Right cardiac atrium (tissue), 5 donors: ENCODE measurements at regions not wholly inside any gene's neighbourhood (a gene's known extent, or its start where the extent isn't known, plus 50 kb on each side); places are given as distances from the start of the nearest gene placed in this dataset.

Experiments
- ATAC-seq, 2 donors: fragments of 200-7000 bp; cut with Tn5 transposase; one replicate each; pipeline versions ENCODE4 v1.8.0 to v1.9.1; 2020; ENCODE audit warnings: moderate library complexity in 2 of 2, mild to moderate bottlenecking in 1 of 2
- DNase-seq, 3 donors: peaks; one replicate each; pipeline ENCODE4 v3.0.0-alpha.2; 2020
- H3K27ac ChIP-seq: one replicate; pipeline ENCODE4 v1.5.1; 2013; ENCODE audit warnings: mild to moderate bottlenecking, low read length, control low read depth, moderate library complexity
- H3K27me3 ChIP-seq: one replicate; pipeline ENCODE4 v1.6.1; 2013; ENCODE audit not compliant: control insufficient read depth, insufficient read depth
- H3K4me1 ChIP-seq: one replicate; pipeline ENCODE4 v1.6.1; 2013; ENCODE audit warnings: low read length; ENCODE audit not compliant: control insufficient read depth, insufficient read depth
- H3K4me3 ChIP-seq: one replicate; pipeline ENCODE4 v1.5.1; 2013; ENCODE audit warnings: low read length, control low read depth
- H3K9me3 ChIP-seq: one replicate; pipeline ENCODE4 v1.6.1; 2013; ENCODE audit warnings: low read length; ENCODE audit not compliant: control insufficient read depth
- WGBS: extraction: QIAGEN DNeasy Blood & Tissue Kit; methylation state at CpG from one replicate; pipeline ENCODE4 v1.1.7; 2013; 5-methylcytosine and 5-hydroxymethylcytosine counted together
- intact Hi-C, 4 donors: fragments of 100-400 bp; cut with DNase I; formaldehyde crosslinking; loops; one replicate each; pipeline versions ENCODE4 v1.11.0 to v1.14.0; 2022 to 2023
- donor health status: healthy with polysubstance abuse.
- donor health status: DM: no; HTN: yes; CAD: no.
- donor health status: DM: no; HTN: no; CAD: no.
- donor health status: DM: no; HTN: yes; CAD: no; lungs with severe emphysema.
- donor health status: DM: yes; HTN: yes; CAD: no.

GRCh38 chrX:42094218-42094617, 170.9 kb upstream of the CASK start:
- H3K27me3 ChIP-seq, result no peaks in the 10 kb centered on the region
- no peaks in the 10 kb centered on the region for H3K9me3 ChIP-seq
- WGBS, result 49% methylated on average over 5 of the region's 5 CpGs
- H3K4me1 ChIP-seq, result no peaks in the 10 kb centered on the region
- intact Hi-C loops, result no loop called here
- no peak overlapping the region for H3K27ac ChIP-seq
- no peak for DNase-seq
- no peak overlapping the region for H3K4me3 ChIP-seq
- no peak for ATAC-seq

GRCh38 chrX:42093756-42094155, 170.4 kb upstream of the CASK start:
- no peaks in the 10 kb centered on the region for H3K4me1 ChIP-seq
- H3K4me3 ChIP-seq, result no peak overlapping the region
- no peaks in the 10 kb centered on the region for H3K27me3 ChIP-seq
- DNase-seq, result no peak
- WGBS, result 51% methylated on average over 6 of the region's 6 CpGs
- no peak overlapping the region for H3K27ac ChIP-seq
- intact Hi-C loops, result no loop called here
- ATAC-seq, result no peak
- no peaks in the 10 kb centered on the region for H3K9me3 ChIP-seq

DNA sequence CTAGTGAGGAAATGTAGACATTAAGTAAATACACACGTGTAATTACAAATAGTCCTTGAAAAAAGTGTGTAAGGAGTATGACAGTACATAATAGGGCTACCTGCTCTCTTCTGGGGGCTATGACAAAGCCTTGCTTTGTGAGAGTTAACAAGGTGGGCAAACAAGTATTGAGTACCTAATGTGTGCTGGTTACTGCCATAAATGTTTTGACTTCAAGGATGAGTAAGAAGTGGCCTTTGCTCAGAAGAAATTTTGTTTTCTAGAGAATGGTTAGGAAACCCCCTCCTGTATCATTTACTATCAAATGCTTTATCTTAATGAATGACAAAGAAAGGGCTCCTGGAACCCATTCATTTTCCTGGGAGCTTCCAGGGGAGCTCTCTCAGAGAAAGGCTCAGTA, 167.0 kb upstream of the CASK start:
- no peaks in the 10 kb centered on the region for H3K27me3 ChIP-seq
- no peak overlapping the region for H3K27ac ChIP-seq
- DNase-seq, result no peak
- intact Hi-C loops, result no loop called here
- H3K9me3 ChIP-seq, result no peaks in the 10 kb centered on the region
- 70% methylated on average over 1 of the region's 1 CpG for WGBS
- H3K4me1 ChIP-seq, result no peaks in the 10 kb centered on the region
- no peak for ATAC-seq
- no peak overlapping the region for H3K4me3 ChIP-seq

- WGBS, result 88% methylated on average over 5 of the region's 5 CpGs
- intact Hi-C loops, result no loop called here
- no peaks in the 10 kb centered on the region for H3K27me3 ChIP-seq
- H3K9me3 ChIP-seq, result no peaks in the 10 kb centered on the region
- H3K27ac ChIP-seq, result no peak overlapping the region
- no peak overlapping the region for H3K4me3 ChIP-seq
- DNase-seq (no peak), ATAC-seq (no peak)
- H3K4me1 ChIP-seq, result no peaks in the 10 kb centered on the region
Measured at GRCh38 chrX:42089031-42089430, 165.7 kb upstream of the CASK start.

DNA sequence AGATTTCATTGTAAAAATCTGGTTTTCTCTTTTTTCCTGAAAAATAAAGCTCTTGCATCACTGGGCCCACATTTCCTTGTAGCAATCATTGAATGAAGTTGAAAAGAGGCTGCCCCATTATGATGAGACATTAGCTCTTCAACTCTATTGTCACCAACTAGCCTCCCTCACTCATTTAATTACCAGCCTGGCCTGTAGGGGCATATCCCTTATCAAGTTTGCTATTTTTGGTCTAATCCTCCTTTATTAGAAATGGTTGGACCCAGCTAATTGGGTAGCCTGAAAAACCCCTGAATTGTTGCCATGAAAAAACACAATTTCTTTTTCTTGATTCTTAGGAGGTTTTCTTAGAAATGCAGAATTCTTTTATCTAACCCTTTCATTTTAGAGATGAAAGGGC, 164.6 kb upstream of the CASK start:
- no peak overlapping the region for H3K4me3 ChIP-seq
- intact Hi-C loops, result no loop called here
- H3K9me3 ChIP-seq, result no peaks in the 10 kb centered on the region
- ATAC-seq (no peak), DNase-seq (no peak)
- H3K27ac ChIP-seq, result no peak overlapping the region
- H3K27me3 ChIP-seq, result no peaks in the 10 kb centered on the region
- no peaks in the 10 kb centered on the region for H3K4me1 ChIP-seq

DNA sequence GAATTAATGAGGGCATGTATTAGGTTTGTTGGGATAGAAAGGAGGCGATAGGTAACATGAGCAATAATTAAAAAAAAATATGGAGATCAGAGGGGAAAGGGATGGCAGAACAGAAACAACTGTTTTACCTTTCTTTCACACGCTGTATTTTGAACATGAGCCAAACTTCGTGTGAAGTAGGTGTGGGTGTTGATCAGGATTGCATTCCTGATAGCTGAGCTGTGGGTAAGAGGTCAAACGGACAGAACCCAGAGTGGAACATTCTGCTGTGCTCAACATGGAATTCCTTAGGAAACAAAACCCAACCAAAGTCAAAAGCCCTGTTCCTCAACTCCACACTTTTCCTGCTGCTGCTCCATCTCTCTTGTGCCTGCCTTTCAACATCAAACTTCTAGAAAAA, 162.5 kb upstream of the CASK start:
- DNase-seq (no peak), ATAC-seq (no peak)
- 63% methylated on average over 4 of the region's 4 CpGs for WGBS
- no peaks in the 10 kb centered on the region for H3K27me3 ChIP-seq
- intact Hi-C loops, result no loop called here
- no peak overlapping the region for H3K4me3 ChIP-seq
- no peaks in the 10 kb centered on the region for H3K9me3 ChIP-seq
- no peaks in the 10 kb centered on the region for H3K4me1 ChIP-seq
- no peak overlapping the region for H3K27ac ChIP-seq

GRCh38 chrX:42079968-42080367, 156.6 kb upstream of the CASK start:
- DNase-seq (no peak), ATAC-seq (no peak)
- H3K4me1 ChIP-seq, result no peaks in the 10 kb centered on the region
- 86% methylated on average over 3 of the region's 3 CpGs for WGBS
- H3K27me3 ChIP-seq, result no peaks in the 10 kb centered on the region
- intact Hi-C loops, result no loop called here
- no peak overlapping the region for H3K27ac ChIP-seq
- H3K9me3 ChIP-seq, result no peaks in the 10 kb centered on the region
- no peak overlapping the region for H3K4me3 ChIP-seq

DNA sequence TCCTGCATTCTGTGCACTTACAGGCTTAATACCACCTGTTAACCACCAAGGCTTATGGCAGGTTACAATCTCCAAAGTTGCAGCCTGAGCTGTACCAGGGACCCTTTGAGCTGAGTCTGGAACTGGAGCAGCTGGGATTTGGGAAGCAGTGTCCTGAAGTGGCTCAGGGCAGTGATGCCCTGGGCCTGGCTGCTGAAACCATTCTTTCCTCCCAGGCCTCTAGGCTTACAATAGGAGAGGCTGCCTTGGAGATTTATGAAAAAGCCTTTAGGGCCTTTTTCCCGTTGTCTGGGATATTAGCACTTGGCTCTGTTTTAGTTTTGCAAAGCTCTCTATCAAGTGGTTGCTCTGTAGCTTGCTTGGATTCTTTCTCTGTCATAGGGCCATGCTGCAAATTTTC, 154.3 kb upstream of the CASK start:
- 41% methylated on average over 1 of the region's 1 CpG for WGBS
- Histone ChIP-seq H3K4me3 (no peak overlapping the region), H3K4me1 (no peaks in the 10 kb centered on the region), H3K9me3 (no peaks in the 10 kb centered on the region), H3K27ac (no peak overlapping the region), H3K27me3 (no peaks in the 10 kb centered on the region)
- ATAC-seq (no peak), DNase-seq (no peak)
- intact Hi-C loops, result no loop called here

DNA sequence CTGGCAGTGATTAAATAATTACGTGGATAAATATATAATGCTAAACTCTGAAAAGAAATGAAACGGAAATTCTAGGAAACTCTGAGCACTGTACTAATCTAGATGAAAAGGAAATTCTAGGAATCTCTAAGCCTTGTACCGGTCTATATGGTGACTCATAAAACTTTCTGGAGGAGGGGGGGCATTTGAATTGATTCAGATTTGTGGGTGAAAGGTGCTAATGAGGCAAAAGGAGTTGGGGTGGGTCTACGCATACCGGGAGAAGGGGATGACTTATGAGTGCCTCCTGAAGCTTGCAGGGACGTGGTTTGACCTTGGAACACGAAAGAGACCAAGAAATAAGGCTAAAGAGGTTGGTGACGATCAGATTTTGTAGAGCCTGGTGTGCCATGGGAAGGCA, 151.7 kb upstream of the CASK start:
- intact Hi-C loops, result no loop called here
- ATAC-seq, result no peak

GRCh38 chrX:42073448-42073847, 150.1 kb upstream of the CASK start:
- ATAC-seq, result no peak

More for the DNA sequence above, 151.7 kb upstream of the CASK start:
- Histone ChIP-seq H3K9me3 (no peaks in the 10 kb centered on the region), H3K4me3 (no peak overlapping the region), H3K4me1 (no peaks in the 10 kb centered on the region), H3K27me3 (no peaks in the 10 kb centered on the region), H3K27ac (no peak overlapping the region)
- WGBS, result 90% methylated on average over 8 of the region's 8 CpGs
- DNase-seq, result no peak

DNA sequence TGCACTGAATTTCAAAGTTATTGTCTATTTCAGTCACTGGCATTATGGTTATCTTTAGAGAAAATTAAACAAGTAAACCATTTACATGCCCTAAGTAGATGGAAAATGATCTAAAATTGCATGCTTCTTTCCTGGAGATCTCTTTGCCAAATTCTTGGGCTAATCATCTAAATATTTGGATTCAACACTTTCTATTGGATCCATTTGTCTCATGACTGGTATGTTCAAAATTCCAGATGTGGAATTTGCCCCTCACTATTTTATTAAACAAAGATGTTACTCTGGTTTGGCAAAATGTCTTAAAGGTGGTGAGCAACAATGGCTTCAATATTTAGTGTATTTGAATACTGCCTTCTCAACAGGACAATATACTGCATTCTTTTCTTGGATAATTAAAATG, 147.5 kb upstream of the CASK start:
- Histone ChIP-seq H3K27ac (no peak overlapping the region), H3K9me3 (no peaks in the 10 kb centered on the region), H3K4me1 (no peaks in the 10 kb centered on the region), H3K4me3 (no peak overlapping the region), H3K27me3 (no peaks in the 10 kb centered on the region)
- intact Hi-C loops, result no loop called here
- no peak for DNase-seq
- no peak for ATAC-seq

More at GRCh38 chrX:42073448-42073847, 150.1 kb upstream of the CASK start:
- no peak for DNase-seq
- 77% methylated on average over 3 of the region's 3 CpGs for WGBS
- H3K4me1 ChIP-seq, result no peaks in the 10 kb centered on the region
- no peak overlapping the region for H3K4me3 ChIP-seq
- intact Hi-C loops, result no loop called here
- H3K9me3 ChIP-seq, result no peaks in the 10 kb centered on the region
- no peak overlapping the region for H3K27ac ChIP-seq
- H3K27me3 ChIP-seq, result no peaks in the 10 kb centered on the region

- Histone ChIP-seq H3K27ac (no peak overlapping the region), H3K9me3 (no peaks in the 10 kb centered on the region), H3K27me3 (no peaks in the 10 kb centered on the region), H3K4me1 (no peaks in the 10 kb centered on the region), H3K4me3 (no peak overlapping the region)
- 86% methylated on average over 1 of the region's 1 CpG for WGBS
- ATAC-seq (no peak), DNase-seq (no peak)
- intact Hi-C loops, result no loop called here
Measured at GRCh38 chrX:42054256-42054655, 130.9 kb upstream of the CASK start.
